HG03025 (cell line): ENCODE measurements at regions not wholly inside any gene's neighbourhood (a gene's known extent, or its start where the extent isn't known, plus 50 kb on each side); places are given as distances from the start of the nearest gene placed in this dataset.
"Not testable (repeated sequence)": the region's sequence is repeated elsewhere in the genome, so short reads cannot be mapped to it uniquely, and the experiment has no call there.

Source experiments
- ATAC-seq: cut with Tn5 transposase; IDR thresholded peaks from one replicate; pipeline ENCODE4 v1.9.1; 2021; ENCODE audit warnings: mild to moderate bottlenecking, moderate library complexity; ENCODE audit not compliant: unreplicated experiment, low FRiP score

DNA sequence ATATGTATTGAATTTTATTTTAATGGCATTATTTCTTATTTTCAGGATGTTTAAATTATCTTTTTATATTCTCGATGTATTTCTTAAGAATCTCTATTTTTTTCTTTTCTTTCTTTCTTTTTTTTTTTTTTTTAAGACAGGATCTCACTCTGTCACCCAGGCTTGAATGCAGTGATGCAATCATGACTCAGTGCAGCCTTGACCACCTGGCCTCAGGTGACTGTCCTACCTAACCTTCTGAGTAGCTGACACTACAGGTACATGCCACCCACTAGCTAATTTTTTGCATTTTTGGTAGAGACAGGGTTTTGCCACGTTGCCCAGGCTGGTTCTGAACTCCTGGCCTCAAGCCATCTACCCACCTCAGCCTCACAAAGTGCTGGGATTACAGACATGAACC lies 143.8 kb upstream of the LAMA2 start:
- no peak for ATAC-seq

DNA sequence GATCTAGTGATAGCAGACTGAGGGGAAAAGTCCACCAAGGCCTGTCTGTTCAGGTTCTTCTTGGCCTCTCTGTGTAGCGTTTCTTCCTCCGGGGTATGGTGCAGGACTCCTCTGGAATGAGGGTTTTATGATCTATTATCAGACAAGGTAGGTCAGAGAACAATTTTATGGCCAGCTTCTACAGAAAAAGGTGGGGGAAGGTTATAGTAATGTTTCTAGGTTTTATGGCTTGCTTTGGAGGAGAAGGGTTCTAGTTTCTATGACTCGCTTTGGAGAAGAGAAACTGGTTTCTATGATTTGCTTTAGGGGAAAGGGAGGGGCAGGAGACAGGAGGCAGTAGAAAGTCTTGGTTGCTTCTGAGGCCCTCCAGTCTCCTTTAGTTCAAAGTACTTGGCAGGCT lies 144.8 kb upstream of the LAMA2 start:
- ATAC-seq = peak; percentile 97

DNA sequence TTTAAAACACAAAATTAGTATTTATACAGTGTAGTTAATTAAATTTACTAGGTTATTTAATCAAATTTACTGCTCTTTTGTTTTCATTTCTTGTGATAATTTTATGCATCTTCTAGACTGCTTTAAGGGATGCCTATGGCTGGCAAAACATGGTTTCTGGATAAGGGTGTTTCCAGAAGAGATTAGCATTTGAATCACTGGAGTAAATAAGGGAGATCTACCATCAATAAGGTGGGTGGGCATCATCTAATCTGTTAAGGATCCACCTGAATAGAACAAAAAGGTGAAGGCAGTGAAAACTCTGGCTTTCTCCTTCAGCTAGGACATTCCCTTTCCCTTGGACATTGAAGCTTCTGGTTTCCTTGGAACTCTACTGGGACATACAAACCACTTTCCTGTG lies 146.2 kb upstream of the LAMA2 start:
- no peak for ATAC-seq

DNA sequence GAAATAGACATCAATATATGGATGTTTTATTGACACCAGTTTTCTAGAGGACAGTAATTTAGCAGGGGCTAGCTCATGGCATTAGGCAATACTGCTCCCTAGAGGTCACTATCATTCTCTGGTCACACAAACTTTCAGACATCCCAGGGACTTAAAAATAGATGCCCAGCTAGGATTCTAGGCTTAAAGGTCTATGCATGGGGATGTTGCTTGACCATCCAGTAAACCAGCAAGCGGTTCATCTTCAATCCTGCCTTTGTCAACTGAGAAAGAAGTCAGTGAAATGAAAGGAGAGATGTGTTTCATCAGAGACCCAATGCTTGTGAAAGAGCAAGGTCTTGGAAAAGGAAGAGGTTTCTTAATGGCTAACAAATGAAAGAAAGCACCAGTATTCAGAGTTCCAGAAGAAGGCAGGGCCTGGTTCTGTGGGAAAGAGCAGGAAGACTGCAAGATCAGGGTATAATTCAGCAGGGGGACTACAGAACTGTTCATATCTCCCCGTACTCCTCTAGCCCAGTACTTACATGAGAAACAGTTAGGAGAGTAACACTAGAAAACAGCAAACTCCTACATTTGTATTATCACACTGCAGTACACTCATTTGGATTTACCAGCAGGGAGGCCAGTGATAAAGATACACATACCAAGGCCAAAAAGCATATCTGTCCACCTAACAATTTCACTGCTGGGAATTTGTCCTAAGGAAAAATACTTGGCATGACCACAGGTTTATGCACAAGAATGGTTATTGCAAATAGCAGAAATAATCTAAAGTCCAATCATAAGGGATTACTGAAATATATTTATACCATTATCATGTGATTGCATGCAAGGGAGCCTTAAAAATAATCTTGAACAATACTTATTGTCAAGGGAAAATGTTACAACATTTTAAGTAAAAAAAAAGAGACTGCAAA lies 151.4 kb upstream of the LAMA2 start:
- ATAC-seq = no peak

DNA sequence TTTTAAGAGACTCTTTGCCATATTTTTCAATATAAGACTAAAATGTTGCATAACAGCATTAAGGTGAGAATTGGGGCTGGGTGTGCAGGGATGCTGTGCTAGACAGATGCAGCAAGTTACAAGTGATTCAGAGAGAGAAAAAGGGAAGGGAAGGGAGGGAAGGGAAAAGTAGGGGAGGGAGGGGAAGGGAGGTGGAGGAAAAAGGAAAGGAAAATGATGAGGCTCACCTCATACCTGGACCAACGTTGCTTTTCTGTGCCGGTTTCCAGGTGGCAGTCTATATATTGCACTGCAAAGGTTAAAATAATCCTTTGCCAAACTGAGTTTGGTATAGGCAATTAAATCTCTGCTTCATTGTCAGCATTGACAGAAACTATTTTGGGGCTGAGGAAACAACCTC lies 155.4 kb upstream of the LAMA2 start:
- ATAC-seq = no peak

DNA sequence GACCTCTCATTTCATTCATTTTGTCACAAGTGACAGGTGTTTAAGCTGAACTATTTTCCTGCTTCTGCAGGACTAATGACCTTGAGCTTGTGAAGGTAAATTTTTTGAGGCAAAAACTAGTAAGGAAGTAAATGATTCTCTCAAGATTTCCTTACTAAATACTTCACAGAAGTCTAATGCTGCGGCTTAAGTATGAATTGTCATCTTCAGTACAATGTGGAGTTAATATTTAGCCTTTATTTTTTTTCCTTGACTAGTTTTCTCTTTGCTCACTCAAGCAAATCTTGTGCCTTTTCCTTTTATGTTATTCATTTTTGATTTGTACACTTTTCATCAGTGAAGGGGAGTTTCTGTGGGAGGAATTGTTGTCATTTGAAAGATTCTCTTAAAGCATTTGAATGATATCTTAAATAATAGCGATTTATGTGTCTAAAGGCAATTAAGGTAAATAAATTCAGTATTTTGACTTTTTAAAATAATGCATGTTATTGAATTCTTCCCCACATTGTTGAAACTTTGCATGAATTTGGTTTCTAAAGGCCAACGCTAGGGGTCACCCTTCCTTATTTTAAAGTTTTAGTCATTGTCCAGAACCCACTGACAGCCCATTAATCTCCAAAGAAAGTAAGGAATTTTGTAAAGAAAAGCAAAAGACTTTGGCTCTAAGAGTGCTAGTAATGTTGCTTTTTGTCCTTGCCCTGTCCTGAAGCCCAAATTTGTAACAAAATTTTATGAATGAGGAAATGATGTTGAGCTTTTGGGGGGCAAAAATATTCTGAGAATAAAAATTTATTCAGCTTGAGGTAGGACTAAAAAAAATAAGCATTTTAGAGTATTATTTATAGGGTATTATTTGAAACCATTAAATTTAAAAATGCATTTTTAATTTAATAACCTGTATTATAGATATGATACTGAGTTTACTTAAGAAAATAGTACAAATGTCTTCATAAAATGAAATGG lies 157.4 kb upstream of the LAMA2 start:
- no peak for ATAC-seq

DNA sequence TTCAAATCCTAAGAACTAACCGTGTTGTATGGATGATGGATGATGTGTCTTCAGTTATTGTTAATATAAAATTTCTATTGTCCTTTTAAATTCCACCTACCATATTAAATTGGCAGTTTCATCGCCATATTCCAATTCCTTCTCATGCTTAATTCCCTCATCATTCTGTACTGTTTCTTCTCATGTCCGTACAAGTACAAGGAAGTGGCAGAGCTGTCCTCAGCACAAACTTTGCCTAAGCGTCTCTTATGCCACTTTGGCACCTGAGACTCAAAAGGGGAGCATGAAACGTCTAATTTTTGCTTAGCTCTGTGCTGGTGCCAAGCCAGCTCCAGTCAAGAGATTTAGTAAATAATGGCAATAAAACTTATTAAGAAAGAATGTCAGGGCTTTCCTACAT lies 158.2 kb upstream of the LAMA2 start:
- no peak for ATAC-seq

DNA sequence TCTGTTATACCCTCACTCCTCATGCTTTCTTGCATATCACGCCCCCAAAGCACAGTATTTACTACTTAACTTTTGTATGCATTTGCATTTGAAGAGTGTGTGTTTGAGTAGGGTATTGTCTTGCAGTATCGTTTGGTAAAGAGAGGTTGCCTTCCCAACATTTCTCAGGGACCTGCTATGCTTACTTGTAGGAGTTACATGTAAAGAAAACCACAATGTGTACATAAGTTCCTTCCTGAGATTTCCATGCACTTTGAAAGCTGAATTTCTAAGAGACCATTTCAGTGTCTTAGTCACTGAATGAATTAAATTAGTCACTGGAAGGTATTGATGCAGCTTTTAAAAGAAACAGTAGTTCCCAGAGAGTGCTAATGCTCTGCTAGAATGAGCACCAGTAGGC lies 159.3 kb upstream of the LAMA2 start:
- ATAC-seq = no peak

DNA sequence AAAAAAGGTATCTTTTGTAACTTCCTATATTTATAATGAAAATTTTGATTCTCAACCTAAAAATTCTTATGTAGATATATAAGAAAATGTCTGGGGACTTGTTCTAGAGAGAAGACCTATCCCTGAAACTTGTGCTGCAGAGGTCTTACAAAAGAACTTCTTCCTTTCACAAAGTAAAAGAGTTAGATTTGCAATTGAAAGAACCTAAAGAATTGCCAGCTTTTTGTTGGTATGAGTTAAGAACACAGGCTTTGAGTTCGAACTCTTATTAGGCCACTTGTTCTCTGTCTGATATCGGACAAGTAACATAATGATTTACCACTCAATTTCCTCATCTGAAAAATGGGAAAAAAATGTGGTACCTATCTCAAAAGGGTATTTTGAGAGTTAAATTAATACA lies 162.0 kb upstream of the LAMA2 start:
- ATAC-seq = no peak

DNA sequence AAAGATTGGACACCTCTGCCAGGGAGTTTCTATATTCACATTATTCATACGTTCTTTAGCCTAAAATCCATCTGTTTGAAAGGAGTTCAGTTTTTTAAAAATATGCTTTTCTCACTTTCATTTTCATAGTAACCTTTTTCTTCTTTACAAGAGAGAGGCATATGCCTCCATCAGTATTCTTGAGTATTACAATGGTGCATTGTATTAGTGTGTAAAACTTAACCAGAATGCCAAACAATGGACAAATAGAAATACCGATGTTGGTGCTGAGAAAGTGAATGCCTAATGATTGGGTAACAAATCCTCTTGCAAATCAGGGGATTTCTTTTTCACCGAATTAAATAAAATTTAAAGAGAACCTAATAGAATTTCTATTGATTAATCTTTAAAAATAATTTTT lies 163.2 kb upstream of the LAMA2 start:
- no peak for ATAC-seq

DNA sequence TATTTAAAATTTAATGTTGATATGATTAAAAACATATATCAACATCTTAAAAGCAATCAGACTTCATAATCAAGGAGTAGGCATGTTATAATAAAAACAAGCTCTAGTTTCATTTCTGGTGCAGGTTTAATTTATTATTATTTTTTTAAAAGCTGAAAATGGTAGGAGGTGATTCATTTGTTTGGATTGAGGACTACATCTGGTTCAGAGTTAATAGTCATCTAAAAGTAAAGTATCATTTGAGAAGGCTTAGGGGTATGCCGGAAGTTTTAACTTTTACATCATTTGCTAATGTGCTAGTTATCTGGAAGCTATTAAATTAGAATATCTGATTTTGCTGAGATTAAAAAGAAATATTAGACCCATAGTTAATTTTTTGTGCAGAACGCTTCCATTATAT lies 169.5 kb upstream of the LAMA2 start:
- ATAC-seq = no peak

DNA sequence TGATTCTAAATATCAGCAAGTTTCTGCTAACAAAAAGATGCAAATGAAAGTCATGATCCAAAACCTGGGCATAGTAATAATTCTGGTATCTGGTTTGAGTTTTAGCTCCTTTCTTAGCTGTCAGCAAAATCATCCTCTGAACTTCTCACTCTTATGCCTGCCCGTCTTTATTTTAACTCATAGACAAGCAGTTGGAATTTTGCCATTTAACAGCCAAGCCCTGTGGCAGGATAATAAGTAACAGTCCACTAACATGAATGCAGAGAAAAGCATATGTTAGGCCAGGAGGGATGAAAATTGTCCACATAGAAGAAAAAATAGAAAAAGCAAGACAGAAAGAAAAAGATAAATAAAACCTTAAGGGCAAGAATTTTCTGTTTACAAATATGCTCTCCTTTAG lies 170.0 kb upstream of the LAMA2 start:
- no peak for ATAC-seq

DNA sequence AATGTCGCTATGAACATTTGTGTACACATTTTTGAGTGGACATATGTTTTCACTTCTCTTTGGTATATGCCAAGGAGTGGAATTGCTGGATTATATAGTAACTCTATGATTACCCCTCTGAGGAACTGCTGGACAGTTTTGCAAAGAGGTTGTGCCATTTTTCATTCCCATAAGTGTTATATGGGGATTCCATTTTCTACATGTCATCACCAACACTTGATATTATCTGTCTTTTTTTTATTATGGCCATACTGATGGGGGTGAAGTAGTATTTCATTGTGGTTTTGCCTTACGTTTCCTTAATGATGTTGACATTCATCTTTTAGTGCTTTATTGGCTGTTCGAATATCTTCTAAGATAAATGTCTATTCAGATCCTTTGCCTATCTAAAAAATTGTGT lies 171.8 kb upstream of the LAMA2 start:
- no peak for ATAC-seq

DNA sequence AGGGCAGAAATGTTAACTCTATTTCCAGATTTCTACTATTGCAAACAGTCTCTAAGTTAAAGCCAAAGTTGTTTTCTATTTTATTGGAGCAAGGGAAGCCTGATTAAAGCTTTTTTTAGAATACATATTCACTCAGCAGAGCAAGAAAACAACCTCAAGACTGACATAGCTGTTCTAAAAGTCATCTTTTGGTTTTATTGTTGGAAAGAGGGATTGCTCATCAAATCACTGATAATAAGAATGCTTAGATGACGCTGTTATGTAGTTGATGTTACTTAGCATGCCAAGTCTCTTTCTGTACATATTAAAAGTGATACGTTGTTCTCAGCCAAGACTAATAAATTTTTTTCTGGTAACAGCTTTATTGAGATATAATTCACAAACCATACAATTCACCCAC lies 172.6 kb upstream of the LAMA2 start:
- ATAC-seq = no peak

DNA sequence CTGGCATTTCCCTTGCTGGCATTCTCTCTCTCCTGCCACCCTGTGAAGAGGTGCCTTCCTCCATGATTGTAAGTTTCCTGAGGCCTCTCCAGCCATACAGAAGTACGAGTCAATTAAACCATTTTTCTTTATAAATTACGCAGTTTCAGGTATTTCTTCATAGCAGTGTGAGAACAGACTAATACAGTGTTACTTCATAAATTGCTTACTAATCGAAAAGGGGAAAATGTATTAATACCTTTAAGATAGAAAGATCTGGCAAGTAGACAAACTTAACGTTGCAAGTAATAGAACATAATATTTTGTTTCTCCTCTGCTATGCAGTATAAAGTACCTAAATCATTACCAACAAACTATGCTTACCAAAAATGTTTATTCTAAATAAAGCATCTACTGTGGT lies 178.3 kb upstream of the LAMA2 start:
- no peak for ATAC-seq

DNA sequence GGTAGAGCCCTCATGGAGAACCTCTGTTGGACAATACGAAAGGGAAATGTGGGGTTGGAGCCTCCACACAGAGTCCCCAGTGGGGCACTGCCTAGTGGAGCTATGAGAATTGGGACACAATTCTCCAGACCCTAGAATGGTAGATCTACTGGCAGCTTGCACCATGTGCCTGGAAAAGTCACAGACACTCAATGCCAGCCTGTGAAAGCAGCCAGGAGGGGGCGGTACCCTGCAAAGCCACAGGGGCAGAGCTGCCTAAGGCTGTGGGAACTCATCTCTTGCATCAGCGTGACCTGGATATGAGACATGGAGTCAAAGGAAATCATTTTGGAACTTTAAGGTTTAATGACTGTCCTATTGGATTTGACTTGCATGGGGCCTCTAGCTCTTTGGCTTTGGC lies 179.1 kb upstream of the LAMA2 start:
- not testable (repeated sequence) for ATAC-seq

DNA sequence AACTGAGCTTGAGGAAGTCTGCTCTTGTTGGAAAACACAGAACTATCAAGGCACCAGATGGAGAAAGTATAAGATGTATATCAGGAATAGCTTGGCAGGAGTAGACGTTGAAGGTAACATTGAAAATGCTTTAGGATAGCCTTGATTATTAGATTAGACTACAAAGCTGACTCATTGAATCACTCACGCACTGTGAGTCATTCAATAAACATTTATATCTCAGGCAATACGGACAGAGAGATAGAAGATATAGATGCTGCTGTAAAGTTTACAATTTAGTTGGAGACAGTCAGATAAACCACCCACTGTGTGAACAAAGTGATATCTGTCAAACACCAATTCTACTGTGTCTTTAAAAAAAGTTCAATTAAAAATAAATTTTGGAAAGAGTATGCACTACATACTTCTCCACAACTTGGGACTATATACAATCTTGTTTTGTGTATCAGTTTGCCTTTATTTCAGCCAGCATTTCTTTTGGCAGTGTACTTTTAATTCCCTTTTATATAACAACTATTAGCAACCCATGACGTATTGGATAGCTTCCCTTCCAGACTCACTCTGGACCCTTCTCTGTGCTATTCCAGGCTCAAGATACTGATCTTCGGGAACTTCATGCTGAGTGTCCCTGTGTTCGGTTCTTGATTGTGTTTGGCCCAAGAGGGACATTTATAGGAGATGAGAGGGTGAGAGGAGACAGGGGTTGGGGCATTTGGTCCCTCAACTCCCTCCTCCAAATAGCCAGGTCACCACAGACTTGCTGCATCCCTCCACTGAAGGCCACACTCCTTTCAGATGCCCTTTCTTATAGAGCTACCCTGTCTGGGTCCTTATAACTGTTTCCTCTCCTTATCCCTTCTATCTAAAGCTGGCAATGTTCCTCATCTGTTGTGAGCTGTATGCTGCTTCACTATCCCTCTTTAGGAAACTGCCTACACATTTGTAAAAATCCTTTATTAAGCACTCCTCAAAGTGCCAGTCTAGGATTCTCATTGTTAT lies 176.6 kb upstream of the PTPRK start:
- ATAC-seq = no peak

DNA sequence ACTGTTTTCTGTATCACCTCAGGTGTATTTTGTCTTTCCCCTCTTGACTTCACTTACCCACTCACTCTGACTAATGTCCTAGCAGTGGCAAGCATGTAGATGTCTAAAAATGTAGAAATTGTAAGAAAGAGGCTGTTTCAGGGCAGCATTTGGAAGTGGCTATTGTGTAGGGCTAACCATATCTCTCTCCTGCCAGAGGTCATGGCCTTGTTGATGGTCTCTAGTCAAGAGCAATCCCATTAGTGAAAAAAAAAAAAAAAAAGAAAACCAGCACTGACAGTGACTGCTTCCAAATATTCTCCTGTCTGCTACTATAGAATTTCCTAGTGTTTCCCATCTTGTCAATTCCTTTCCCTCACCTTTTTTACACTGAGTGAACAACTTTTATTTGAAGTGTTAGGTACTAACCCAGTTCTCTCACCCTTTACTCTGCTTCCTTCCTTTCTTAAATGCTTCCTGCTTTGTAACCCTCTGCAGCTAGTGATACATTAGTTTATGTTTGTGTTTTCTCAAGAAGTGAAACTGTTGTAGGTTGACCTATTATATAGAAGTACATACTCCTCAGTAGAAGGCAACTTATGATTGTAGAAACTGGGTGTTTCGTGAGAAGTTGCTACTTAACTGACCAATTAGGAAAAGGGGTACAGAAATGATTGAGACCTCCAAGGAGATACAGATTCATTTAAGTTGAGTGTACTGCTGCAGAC lies 174.1 kb upstream of the PTPRK start:
- ATAC-seq = peak; percentile 56

DNA sequence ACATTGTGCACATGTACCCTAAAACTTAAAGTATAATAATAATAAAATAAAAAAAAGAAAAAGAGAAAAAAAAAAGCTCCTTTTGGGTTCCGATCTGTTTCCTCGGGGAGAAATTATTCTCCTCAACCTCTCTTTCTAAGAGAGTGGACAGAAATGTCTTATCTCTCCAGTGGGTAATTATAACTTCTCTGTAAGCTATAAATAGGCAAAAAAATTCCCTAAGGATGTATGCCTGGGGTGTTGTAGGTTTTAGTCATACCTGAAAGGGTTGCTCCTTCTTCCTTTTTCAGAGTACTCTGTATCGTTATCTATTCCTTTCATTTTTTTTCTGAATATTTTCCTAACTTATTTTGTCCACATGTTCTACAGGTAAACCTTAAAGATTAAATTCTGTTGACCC lies 169.7 kb upstream of the PTPRK start:
- ATAC-seq = no peak

DNA sequence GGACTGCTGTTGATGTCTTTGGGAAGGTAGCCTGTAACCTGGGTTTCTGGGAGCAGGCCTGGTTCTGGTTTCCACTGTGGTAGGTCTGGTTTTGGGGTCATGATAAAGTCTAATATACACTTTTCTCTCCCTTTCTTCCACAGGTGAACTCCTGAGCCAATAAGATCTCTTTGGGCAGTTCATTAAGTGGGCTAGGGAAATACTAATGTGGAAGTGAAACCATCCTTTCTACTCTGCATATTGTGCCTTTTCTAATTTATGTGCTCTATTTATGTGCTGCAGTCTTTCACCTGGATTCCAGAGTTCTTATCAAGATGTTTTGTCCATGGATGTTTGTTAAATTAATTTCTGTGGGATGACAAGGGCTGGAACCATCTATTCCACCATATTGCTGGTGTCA lies 165.7 kb upstream of the PTPRK start:
- no peak for ATAC-seq
